Activated CD4-positive, alpha-beta T cell treated with anti-CD3 and anti-CD28 coated beads, Interleukin-10, Interleukin-2, amounts not matched to agents 100 ng/mL and 50 ng/mL, durations not matched to agents 16 hours and 8 hours (primary cell): ENCODE measurements at regions not wholly inside any gene's neighbourhood (a gene's known extent, or its start where the extent isn't known, plus 50 kb on each side); places are given as distances from the start of the nearest gene placed in this dataset.
"Not testable (repeated sequence)": the region's sequence is repeated elsewhere in the genome, so short reads cannot be mapped to it uniquely, and the experiment has no call there.

Experiments
- DNase-seq: peaks from one replicate; pipeline ENCODE4 v3.0.0-alpha.2; 2020

DNA sequence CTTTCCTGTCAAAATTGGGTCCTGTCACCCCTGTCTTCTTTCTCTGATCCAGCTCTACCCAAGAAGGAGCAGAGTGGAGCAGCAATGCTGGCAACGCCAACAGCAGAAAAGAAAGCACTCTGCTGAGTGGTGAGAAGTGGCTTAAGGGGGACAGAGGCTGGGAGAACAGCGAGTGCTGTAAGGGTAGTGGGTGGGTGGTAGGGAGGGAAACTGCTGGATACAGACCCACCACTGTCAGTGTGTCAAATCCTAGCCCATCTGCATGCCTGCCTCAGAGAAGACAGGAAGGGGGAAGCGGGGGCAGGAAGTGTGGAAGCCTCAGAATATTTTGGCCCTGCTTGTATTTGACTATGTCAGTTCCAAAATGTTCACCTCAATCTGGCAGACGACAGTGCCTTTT is 170.4 kb upstream of the MAST4 start:
- no peak for DNase-seq

- no peak for DNase-seq
These were observed 169.7 kb upstream of the MAST4 start for GRCh38 chr5:66426259-66427138.

DNA sequence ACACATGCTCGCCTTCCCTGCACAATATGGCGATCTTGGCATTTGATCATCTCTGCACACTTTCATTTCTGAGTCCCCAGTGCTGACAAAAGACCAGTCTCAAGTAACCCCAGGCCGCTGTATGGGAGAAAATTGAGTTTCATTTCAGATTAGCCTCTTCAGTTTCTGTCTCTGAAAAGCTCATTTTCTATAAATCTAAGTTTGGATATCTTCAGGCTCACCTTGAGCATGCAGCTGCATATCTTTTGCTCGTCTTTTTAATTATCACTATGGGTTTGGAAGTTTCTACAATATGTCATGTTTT is 169.1 kb upstream of the MAST4 start:
- DNase-seq = no peak

DNA sequence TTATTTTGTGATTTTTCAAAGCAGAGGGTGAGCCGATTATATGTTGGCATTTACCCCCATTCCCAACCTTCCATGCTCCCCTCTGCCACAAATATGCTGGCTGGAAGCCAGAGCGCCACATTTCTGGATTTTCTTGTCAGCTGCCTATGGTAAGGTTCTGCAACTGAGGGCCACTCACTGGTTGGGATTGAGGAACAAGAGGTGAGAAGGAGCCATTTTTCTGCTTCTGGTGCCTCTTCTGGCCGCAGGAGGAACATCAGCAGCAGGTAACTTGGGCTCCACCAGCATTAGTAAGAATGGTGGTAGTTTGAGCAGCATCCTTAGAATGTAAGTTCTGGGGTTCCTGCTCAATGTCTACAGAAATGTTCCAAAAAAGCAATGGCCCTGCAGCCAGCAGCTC is 159.5 kb upstream of the MAST4 start:
- peak; percentile 10 for DNase-seq

DNA sequence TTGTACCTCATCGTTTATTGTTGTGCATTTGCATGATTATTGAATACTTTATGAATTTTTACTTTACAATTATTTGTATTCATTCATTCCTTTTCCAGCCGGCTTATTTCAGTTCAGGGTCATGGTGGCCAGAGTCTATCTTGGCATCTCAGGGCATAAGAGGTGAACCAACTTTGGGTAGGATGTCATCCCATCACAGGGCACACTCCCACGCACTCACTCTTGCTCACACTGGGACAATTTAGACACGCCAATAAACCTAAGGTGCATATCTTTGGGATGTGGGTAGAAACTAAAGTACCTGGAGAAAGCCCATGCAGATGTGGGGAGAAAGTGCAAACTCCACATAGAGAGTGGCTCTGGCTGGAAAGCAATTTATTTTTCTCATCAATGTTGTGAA is 158.1 kb upstream of the MAST4 start:
- DNase-seq = no peak

DNA sequence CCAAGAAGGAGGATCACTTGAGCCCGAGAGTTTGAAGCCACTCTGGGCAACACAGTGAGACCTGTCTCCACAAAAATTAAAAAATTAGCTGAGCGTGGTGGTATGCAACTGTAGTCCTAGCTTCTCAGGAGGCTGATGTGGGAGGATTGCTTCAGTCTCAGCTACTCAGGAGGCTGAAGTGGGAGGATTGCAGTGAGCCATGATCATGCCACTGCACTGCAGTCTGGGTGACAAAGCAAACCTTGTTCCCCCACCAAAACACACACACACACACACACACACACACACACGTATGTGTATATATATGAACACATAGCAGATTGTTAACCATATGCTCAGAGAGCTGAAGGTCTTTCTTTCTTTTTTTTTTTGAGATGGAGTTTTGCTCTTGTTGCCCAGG is 157.5 kb upstream of the MAST4 start:
- no peak for DNase-seq

DNA sequence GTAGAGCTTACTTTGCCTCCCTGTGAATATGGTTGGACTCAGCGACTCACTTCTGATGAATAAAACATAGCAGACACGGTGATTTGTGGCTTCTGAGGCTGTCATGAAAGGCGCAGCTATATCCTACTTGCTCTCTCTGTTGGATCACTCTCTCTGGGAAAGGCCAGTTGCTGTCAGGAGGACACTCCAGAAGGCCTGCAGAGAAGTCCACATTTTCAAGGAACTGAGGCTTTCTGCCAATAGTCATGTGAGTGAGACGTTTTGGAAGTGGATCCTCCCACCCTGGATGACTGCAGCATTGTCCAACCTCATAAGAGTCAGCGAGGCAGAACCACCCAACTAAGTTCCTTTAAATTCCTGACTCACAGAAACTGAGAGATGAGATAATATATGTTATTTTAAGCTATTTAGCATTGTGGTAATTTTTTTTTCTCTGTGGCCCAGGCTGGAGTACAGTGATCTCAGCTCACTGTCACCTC is 156.0 kb upstream of the MAST4 start:
- peak; percentile 39 for DNase-seq

- no peak for DNase-seq
These were observed 154.8 kb upstream of the MAST4 start for GRCh38 chr5:66441351-66441750.

- DNase-seq = no peak
These were observed 153.2 kb upstream of the MAST4 start for GRCh38 chr5:66442951-66443445.

GRCh38 chr5:66443462-66444130 is 152.6 kb upstream of the MAST4 start:
- DNase-seq = no peak

DNA sequence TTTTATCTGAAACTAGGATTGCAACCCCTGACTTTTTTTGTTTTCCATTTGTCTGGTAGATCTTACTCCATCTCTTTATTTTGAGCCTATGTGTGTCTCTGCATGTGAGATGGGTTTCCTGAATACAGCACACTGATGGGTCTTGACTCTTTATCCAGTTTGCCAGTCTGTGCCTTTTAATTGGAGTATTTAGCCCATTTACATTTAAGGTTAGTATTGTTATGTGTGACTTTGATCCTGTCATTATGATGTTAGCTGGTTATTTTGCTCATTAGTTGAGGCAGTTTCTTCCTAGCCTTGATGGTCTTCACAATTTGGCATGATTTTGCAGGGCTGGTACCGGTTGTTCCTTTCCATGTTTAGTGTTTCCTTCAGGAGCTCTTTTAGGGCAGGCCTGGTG is 148.1 kb upstream of the MAST4 start:
- not testable (repeated sequence) for DNase-seq

- DNase-seq = no peak
These were observed 146.0 kb upstream of the MAST4 start for GRCh38 chr5:66450237-66450636.

DNA sequence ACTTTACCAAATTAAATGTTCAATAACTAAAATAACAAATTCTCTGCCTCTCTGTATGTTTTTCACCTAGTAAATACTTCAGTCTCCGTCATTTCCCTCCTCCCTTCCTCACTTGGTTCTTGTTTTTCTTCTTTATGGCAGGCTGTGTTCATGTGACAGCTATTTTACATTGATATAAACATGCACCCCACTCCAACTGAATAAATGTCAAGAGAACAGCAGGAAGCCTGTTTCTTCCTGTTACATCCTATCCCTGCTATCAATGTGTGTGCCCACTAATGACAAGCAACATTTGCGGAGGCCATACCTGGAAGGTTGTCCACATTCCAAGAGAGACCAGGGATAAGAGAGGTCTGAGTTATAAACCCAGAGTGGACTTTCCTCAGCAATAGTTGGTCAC is 145.2 kb upstream of the MAST4 start:
- DNase-seq = no peak

DNA sequence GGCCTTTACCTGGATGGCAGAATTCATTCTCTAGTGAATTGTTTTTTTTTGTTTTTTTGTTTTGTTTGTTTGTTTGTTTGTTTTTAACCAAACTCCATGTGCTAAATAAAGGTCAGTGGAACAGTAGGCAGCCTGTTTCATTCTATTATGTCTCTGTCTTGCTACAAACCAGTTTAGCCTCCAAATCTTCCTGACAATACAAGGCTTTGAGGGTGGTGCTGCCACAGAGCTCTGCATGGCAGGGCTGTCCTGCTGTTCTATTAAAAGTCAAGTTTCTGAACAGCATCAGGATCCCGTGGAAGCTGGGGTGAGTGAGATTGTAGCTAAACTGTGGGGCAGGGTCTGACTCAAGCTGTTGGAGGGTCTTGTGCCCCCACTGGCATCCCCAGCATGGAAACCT is 144.1 kb upstream of the MAST4 start:
- DNase-seq = no peak

GRCh38 chr5:66454186-66455078 is 141.8 kb upstream of the MAST4 start:
- no peak for DNase-seq

DNA sequence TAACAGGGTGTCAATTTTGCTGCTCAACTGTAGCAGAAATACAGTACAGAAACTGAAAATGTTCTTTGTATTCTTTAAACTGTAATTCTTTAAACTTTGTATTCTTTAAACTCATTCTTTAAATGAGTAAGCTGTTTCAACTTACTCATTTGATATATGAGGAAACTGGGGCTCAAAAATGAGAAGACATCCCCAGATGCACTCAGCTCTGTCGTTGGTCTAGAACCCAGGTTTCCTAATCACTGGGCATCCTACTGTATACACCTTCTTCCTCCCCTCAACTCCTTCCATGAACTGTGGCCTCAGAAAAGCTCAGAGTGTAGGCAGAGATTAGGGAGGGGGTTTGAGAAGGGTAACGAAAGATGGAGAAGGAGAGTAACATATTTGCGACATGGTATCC is 136.5 kb upstream of the MAST4 start:
- no peak for DNase-seq

- DNase-seq = no peak
These were observed 128.6 kb upstream of the MAST4 start for GRCh38 chr5:66467564-66467963.

DNA sequence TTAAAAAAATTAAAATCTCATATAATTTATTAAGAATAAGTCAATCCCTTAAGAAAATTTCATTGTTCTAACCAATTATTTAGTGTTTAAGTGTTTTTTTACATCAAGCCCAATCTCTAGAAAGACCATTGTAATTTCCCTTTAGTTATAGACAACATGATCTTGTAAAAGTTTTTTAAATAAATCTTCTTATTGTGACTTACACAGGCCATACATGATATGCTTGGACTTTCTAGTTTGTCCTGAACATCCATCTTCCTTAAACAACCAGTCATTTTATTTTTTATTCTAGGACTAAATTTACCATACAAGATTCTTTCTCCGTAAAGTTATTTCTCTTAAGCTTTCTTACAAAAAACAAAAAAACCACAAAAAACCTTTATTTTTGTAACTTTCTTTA is 126.5 kb upstream of the MAST4 start:
- no peak for DNase-seq

GRCh38 chr5:66472010-66472409 is 124.2 kb upstream of the MAST4 start:
- DNase-seq = no peak

GRCh38 chr5:66475731-66476130 is 120.5 kb upstream of the MAST4 start:
- DNase-seq = no peak

DNA sequence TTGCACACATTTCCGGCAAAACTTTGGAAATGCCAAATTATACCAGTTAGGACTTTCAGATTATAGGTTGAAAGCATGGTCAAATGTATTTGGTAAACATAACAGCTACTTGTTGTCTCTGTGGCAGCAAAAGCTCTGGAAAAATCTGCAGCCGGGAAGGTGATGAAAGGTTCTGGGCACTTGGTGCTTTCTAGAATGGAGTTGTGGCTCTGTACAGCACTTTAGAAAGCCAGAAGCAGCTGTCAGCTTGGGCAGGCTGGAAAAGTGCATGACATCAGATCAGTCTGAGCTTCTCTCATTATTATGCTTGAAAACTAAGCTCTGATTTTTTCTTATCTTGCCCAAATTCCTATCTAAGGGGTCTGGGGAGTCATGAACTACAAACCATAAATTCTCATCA is 118.6 kb upstream of the MAST4 start:
- DNase-seq = no peak

- no peak for DNase-seq
These were observed 101.8 kb upstream of the MAST4 start for GRCh38 chr5:66494437-66494836.

DNA sequence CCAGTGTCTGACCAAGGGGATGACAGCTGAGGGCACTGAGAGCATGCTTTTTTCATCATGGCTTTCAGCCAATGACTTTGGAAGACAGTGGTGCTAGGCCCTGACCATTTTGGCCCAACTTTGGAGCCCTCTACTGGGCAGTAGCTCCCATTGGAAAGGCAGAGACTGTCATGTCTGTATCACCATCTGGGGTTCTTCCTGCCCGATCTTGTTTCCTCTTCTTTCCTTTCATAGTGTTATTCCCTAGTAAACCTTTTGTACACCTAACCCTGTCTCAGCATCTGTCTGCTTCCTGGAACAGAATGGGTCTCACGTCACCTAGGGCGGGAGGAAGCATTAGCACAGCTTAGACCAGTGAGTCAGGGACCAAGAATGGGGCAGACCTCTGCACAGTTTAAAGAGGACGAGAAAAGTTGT is 97.4 kb upstream of the MAST4 start:
- no peak for DNase-seq
